ENCODE measurements at regions not wholly inside any gene's neighbourhood (a gene's known extent, or its start where the extent isn't known, plus 50 kb on each side); places are given as distances from the start of the nearest gene placed in this dataset.

DNA sequence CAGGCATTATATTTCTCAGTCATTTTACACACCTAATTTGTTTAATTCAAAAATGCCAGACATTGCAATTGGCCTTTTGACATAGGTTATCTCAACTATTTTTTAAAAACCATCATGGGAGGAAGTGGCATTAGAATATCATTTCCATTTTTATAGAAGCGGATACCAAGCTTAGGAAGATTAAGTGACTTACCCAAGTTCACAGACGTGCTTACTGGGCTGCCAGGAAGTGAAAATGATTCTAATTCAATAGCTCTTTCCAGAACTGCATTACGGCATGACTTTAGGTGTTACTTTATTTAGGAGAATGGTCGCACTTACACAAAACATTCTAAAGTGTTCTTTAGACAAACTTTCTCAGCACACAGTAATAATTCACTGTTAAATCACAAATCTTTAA, 231.9 kb downstream of the KLF12 start:
- no peak for TF ChIP-seq CTCF (IDR thresholded peaks at IDR 0.05)
- no peak for TF ChIP-seq POLR2AphosphoS5 (IDR thresholded peaks at IDR 0.05; ENCODE audit: low read depth, low read length)
- TF ChIP-seq SIN3A (IDR thresholded peaks at IDR 0.05; ENCODE audit: borderline replicate concordance, insufficient read depth, low read depth, low read length) = no peak
- no peak for TF ChIP-seq TCF7L2 (IDR thresholded peaks at IDR 0.05; ENCODE audit: low read depth, low read length)
- TF ChIP-seq, protein P1, sequence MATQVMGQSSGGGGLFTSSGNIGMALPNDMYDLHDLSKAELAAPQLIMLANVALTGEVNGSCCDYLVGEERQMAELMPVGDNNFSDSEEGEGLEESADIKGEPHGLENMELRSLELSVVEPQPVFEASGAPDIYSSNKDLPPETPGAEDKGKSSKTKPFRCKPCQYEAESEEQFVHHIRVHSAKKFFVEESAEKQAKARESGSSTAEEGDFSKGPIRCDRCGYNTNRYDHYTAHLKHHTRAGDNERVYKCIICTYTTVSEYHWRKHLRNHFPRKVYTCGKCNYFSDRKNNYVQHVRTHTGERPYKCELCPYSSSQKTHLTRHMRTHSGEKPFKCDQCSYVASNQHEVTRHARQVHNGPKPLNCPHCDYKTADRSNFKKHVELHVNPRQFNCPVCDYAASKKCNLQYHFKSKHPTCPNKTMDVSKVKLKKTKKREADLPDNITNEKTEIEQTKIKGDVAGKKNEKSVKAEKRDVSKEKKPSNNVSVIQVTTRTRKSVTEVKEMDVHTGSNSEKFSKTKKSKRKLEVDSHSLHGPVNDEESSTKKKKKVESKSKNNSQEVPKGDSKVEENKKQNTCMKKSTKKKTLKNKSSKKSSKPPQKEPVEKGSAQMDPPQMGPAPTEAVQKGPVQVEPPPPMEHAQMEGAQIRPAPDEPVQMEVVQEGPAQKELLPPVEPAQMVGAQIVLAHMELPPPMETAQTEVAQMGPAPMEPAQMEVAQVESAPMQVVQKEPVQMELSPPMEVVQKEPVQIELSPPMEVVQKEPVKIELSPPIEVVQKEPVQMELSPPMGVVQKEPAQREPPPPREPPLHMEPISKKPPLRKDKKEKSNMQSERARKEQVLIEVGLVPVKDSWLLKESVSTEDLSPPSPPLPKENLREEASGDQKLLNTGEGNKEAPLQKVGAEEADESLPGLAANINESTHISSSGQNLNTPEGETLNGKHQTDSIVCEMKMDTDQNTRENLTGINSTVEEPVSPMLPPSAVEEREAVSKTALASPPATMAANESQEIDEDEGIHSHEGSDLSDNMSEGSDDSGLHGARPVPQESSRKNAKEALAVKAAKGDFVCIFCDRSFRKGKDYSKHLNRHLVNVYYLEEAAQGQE (IDR thresholded peaks at IDR 0.05; ENCODE audit: insufficient read depth in 1 of 2, low read depth in 2 of 2, low read length in 1 of 2) = no peak
